C4-2B (cell line): ENCODE measurements at regions not wholly inside any gene's neighbourhood (a gene's known extent, or its start where the extent isn't known, plus 50 kb on each side); places are given as distances from the start of the nearest gene placed in this dataset.

ENCODE experiments used
- H3K27ac ChIP-seq: fragments of 450-650 bp; 2 replicates; pipeline ENCODE4 v1.5.1; 2017
- CTCF ChIP-seq: fragments of 450-650 bp; conservative IDR thresholded peaks from 2 replicates; pipeline ENCODE4 v1.5.1; 2017; ENCODE audit warnings: mild to moderate bottlenecking
- ZFX ChIP-seq: fragments of 450-650 bp; IDR thresholded peaks from 2 replicates; pipeline ENCODE4 v1.6.1; 2017

GRCh38 chr7:137160236-137160635 is 183.3 kb downstream of the PTN start:
- no peak overlapping the region for H3K27ac ChIP-seq
- no peak for TF ChIP-seq ZFX
- no peak for TF ChIP-seq CTCF

- H3K27ac ChIP-seq = no peak overlapping the region
- TF ChIP-seq ZFX (no peak), CTCF (no peak)
Observed at GRCh38 chr7:137157256-137157655, 186.3 kb downstream of the PTN start.

- no peak for TF ChIP-seq ZFX
- no peak for TF ChIP-seq CTCF
- no peak overlapping the region for H3K27ac ChIP-seq
Observed at GRCh38 chr7:137151690-137152052, 191.9 kb downstream of the PTN start.

GRCh38 chr7:137151041-137151689 is 192.4 kb downstream of the PTN start:
- H3K27ac ChIP-seq = no peak overlapping the region
- TF ChIP-seq ZFX (no peak), CTCF (no peak)

- TF ChIP-seq ZFX (no peak), CTCF (no peak)
- no peak overlapping the region for H3K27ac ChIP-seq
Observed at GRCh38 chr7:137147338-137147720, 196.2 kb downstream of the PTN start.

GRCh38 chr7:137146552-137147337 is 196.8 kb downstream of the PTN start:
- TF ChIP-seq CTCF (no peak), ZFX (no peak)
- H3K27ac ChIP-seq = no peak overlapping the region

- TF ChIP-seq CTCF (no peak), ZFX (no peak)
- no peak overlapping the region for H3K27ac ChIP-seq
Observed at GRCh38 chr7:137146012-137146455, 197.5 kb downstream of the PTN start.
